HG03097 (cell line): ENCODE measurements at regions not wholly inside any gene's neighbourhood (a gene's known extent, or its start where the extent isn't known, plus 50 kb on each side); places are given as distances from the start of the nearest gene placed in this dataset.
"Not testable (repeated sequence)": the region's sequence is repeated elsewhere in the genome, so short reads cannot be mapped to it uniquely, and the experiment has no call there.

Experiments
- ATAC-seq: cut with Tn5 transposase; IDR thresholded peaks from one replicate; pipeline ENCODE4 v1.9.1; 2021; ENCODE audit not compliant: unreplicated experiment, low FRiP score

GRCh38 chr13:66074018-66074615, 1156.0 kb downstream of the PCDH9 start:
- no peak for ATAC-seq

DNA sequence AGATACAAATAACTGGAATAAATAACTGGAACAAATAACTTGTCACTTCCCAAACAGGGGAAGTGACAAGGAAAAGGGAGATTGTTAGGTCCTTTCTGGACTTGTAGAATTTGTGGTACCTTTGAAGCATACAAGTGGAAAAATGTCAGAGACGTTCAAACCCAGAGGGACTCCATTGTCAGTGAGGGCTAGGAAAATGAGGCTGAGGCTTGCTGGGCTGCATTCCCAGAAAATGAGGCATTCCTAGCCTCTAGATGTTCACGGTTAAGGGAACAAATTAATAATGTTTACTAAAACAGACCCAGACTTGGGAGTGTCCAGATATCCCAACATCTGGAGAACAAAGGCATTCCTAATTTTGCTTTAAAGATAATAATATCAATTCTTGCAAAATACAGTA, 1158.0 kb downstream of the PCDH9 start:
- not testable (repeated sequence) for ATAC-seq

DNA sequence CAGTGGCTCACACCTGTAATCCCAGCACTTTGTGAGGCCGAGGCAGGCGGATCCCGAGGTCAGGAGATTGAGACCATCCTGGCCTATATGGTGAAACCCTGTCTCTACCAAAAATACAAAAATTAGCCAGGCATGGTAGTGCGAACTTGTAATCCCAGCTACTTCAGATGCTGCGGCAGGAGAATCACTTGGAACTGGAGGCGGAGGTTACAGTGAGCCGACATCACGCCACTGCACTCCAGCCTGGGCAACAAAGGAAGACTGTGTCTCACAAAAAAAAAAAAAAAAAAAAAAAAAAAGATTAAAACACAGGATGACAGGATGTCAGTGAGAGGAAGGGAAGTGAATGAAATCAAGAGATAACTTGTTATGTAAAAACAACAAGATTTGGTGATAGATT, 1158.5 kb downstream of the PCDH9 start:
- no peak for ATAC-seq

DNA sequence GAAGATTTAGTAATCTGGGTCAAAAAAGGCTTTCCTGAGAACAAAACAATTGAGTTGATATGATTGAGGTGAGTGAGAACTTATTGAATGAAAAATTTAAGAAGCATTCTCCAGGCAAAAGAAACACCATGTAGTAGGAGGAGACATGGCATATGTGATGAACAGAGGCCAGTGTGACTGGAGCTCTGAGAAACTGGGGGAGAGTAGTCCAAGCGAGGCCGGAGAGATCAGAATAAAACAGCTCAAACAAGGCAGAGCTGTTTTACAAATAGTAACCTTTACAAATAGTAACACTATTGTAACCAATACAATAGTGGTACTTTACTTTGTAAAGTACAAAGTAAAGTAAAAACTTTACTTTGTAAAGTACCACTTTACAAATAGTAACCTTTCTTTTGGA, 1159.1 kb downstream of the PCDH9 start:
- ATAC-seq: no peak

DNA sequence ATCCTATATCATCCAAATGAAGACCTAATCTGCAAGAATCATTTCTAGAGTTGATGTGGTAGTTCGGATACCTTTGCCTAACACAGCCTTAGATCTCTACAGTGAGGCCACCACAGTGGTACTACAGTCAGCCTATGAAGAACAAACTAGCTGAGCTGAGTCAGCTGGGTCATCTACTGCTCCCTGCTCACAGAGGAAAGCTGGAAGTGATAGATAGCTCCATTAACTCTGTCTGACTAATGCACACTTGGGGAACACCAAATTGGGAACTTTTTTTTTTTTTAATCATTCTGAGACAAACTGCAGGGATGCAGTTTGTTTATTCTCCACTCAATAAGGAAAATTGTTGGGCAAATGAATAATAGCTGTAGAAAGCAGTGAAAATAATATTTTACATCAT, 1160.6 kb downstream of the PCDH9 start:
- ATAC-seq: no peak

DNA sequence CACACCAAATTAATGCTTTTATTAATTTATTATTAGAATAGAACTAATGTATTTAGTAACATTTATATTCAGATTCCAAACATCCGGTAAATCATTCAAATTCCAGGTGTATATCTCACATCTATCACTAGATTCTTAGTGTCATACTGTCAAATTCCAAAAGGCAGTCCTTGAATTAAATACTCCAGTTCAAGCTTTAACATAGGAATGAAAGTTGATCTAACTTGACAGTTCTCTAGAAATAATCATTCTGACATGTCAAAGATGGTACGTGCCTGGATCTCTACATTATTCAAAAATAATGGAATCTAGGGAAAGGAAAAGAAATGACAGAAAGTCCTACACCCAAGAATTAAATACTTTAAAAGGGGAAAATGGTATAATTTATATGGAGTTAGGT, 1161.5 kb downstream of the PCDH9 start:
- no peak for ATAC-seq

DNA sequence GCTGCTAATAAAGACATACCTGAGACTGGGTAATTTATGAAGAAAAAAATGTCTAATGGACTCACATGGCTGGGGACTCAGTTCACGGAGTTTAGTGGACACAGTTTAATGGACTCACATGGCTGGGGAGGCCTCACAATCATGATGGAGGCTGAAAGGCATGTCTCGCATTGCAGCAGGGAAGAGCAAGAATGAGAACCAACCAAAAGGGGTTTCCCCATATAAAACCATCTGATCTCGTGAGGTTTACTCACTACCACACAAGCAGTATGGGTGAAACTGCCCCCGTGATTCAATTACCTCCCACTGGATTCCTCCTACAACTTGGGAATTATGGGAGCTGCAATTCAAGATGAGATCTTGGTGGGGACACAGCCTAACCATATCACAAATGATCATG, 1181.2 kb downstream of the PCDH9 start:
- ATAC-seq: no peak

- ATAC-seq: no peak
Observed at GRCh38 chr13:66040506-66040905, 1189.6 kb downstream of the PCDH9 start.

DNA sequence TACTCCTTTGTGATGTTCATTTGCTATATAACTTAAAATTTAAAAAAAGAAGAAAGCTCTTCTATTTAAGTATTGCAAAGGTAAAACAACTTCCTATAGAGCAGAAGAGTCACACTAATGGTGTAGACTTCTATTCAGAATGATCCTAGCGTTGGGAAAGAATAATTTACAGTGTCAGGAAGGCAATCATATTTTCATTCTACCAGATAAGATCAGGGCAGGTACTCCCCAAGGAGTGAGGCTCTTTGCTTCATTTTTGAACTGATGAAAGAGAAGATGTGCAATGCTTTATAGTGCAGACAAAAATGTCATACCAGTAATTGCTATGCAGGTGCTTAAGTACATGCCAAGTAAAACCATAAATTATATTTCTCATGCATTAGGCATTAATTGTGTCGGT, 1193.0 kb downstream of the PCDH9 start:
- no peak for ATAC-seq

GRCh38 chr13:66036636-66037035, 1193.5 kb downstream of the PCDH9 start:
- ATAC-seq: no peak

DNA sequence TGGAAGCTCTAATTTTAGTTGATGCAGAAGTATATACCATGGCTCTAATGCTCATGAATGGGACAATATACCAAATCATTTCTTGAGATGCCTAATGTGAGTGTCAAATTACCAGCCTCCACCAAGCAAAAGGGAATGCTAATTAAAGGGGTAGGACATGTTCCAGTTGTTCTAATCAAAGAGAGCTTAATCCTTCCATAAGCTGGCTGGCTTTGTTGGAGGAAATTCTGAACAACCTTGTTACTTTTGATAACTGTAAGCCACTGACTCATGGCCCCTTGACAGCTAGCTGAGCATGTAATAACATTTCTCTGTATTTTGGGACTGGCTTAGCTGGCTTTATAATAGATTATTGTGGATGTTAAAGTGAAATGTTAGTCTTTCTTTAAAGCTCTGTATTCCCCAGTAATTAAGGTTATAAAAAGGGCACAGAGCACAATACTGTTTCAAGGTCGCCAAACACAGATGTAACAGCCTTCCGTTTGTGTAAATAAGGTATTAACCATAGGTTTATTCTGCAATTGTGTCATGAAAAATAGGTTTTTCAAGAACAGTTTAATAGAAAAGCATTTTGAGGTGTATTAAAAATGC, 1194.0 kb downstream of the PCDH9 start:
- no peak for ATAC-seq

DNA sequence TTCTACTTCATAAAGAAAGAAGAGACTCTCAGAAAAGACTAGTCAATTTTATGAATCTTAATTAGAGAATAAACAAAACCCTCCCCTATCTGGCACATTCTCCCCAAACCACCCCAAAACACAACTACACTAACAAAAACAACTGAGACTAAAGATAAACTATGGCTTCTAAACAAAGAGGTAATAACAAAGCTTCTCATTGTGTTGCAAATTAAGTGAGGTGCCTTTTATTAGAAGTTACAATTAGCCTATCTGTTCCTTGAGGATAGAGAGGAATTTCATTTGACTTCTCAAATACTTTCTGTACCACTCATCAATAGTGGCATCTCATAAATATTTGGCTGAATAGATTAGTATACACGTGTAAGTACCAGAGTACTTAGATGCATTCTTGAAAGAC, 1196.2 kb downstream of the PCDH9 start:
- ATAC-seq: no peak

DNA sequence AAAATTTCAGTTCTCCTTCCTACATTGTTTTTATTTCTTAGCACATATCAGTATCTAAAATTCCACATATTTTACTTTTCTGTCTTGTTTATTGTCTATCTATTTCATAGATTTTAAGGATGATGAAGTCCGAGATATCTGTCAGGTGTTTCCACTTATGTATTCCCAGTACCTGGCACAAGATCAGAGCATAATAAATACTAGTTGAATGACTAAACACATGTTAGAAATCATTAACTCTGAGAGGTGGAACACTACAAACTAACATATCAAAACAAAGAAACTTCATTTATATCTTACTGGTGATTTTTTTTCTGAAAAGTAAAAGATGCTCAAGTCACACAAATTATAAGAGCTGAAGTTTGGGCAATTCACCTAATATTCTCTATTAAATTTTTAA, 1208.3 kb downstream of the PCDH9 start:
- ATAC-seq: no peak

- ATAC-seq: no peak
Observed at GRCh38 chr13:66014771-66015170, 1215.4 kb downstream of the PCDH9 start.

DNA sequence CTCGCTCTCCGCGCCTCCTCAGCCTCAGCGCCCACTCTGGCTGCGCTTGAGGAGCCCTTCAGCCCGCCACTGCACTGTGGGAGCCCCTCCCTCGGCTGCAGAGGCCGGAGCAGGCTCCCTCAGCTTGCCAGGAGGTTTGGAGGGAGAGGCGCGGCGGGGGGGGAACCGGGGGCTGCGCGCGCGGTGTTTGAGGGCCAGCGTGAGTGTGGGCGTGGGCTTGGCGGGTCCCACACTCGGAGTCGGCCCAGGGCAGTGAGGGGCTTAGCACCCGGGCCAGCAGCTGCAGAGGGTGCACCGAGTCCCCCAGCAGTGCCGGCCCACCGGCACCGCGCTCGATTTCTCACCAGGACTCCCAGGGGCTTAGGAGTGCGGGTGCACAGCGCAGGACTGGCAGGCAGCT, 1220.9 kb downstream of the PCDH9 start:
- no peak for ATAC-seq

GRCh38 chr13:66003558-66003957, 1226.6 kb downstream of the PCDH9 start:
- ATAC-seq: no peak

GRCh38 chr13:66001140-66001539, 1229.0 kb downstream of the PCDH9 start:
- ATAC-seq: no peak

DNA sequence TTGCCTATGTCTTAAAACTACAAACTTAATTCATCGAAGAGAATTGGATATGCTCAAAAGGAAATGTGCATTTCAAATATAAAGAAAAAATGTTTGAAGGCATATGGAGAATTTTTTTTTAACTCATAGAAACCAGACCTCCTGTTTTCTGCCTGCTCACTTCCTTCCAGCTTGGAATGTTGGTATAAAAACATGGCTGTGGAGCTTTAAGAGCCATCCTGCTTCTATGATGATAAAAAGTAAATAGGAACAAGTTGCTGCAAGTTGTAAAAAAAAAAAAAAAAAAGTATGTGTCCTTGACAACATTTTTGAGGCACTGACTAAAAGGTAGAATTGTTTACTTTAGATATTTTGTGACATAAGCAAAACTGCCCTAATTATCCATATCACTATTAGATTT, 1230.7 kb downstream of the PCDH9 start:
- ATAC-seq: no peak

DNA sequence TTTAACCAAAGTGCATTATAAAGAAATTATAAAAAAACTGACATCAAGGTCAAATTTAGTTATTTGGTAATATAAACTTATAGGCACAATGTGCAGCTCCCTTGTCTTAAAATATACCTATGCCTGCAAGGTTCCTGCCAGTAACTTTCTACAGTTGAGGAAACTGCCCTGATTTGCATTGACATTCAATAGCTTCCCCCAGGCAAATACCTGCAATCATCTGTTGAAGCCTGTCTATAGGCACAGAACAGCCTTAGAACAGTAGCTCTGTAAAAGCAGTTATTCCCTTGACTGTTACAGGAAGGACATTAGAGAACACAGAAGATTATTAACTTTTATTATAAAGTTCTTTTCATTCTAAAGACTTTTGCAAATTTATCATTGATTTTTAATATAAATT, 1239.5 kb downstream of the PCDH9 start:
- no peak for ATAC-seq

DNA sequence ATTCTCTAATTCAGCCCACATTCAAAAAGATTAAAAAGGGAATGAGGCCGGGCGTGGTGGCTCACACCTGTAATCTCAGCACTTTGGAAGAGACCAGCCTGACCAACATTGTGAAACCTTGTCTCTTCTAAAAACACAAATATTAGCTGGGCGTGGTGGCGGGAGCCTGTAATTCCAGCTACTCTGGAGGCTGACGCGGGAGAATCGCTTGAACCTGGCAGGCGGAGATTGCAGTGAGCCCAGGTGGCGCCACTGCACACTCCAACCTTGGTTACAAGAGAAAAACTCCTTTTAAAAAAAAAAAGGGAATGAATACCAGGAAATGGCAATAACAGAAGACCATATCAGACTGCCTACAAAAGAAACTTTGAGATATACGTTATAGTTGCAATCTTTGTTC, 1244.5 kb downstream of the PCDH9 start:
- ATAC-seq: no peak

GRCh38 chr13:65977525-65977924, 1252.6 kb downstream of the PCDH9 start:
- ATAC-seq: no peak

DNA sequence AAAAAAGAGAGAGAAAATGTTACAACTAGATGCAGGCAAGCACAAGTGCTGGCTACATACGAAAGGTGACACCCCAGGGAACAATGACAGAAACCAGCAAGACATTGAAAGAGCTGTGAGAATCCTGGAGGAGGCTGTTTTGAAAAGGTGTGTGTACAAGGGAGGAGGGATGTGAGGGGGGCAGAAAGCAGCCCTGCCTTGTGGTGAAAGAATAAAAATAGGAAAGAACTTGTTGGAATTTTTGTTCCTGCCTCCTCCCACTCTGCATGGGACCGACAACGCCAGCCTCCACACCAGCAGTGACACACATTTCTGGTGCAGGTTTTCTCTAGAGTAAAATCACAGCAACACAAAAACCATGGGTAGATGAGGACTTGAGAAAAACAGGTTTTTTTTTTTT, 1258.6 kb downstream of the PCDH9 start:
- no peak for ATAC-seq

DNA sequence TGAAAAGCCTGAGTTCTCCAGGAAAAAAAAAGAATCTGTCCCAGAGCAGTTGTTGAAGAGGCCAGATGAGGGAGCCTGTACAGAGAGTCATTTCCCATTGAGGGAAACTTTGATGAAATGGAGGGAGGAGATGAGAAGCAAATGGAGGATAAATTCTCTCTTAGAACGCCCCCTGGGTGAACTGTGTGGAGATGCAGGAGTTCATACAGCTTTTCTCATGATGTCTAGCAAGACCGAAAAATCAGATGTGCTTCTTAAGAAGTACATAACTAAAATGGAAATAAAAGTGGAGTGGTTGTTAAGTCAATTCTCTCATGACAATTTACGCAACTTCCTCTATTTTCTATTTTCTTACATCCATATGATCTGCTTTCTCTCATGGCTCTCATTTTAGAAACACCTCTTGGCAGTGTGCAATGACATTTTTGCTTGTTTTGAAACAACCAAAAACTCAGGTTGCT, 1263.1 kb downstream of the PCDH9 start:
- no peak for ATAC-seq
